GM12892 (cell line): ENCODE measurements at regions not wholly inside any gene's neighbourhood (a gene's known extent, or its start where the extent isn't known, plus 50 kb on each side); places are given as distances from the start of the nearest gene placed in this dataset.

Source experiments
- DNase-seq: peaks from one replicate; pipeline ENCODE4 v3.0.0; 2011; ENCODE audit not compliant: insufficient read length
- FAIRE-seq: peaks from 2 replicates; lab custom pipeline; 2011; peaks lifted over from hg19 to GRCh38; lab: Jason Lieb, UNC
- POLR2A ChIP-seq: IDR thresholded peaks from 2 replicates; pipeline ENCODE4 v1.6.1; 2011; ENCODE audit warnings: low read depth, low read length, control low read depth
- POLR2AphosphoS5 ChIP-seq: IDR thresholded peaks from 2 replicates; pipeline ENCODE4 v1.6.1; 2011; ENCODE audit warnings: low read depth, low read length, control low read depth
- TAF1 ChIP-seq: IDR thresholded peaks from 2 replicates; pipeline ENCODE4 v1.6.1; 2011; ENCODE audit warnings: low read depth, mild to moderate bottlenecking, control low read depth, low read length, borderline replicate concordance

DNA sequence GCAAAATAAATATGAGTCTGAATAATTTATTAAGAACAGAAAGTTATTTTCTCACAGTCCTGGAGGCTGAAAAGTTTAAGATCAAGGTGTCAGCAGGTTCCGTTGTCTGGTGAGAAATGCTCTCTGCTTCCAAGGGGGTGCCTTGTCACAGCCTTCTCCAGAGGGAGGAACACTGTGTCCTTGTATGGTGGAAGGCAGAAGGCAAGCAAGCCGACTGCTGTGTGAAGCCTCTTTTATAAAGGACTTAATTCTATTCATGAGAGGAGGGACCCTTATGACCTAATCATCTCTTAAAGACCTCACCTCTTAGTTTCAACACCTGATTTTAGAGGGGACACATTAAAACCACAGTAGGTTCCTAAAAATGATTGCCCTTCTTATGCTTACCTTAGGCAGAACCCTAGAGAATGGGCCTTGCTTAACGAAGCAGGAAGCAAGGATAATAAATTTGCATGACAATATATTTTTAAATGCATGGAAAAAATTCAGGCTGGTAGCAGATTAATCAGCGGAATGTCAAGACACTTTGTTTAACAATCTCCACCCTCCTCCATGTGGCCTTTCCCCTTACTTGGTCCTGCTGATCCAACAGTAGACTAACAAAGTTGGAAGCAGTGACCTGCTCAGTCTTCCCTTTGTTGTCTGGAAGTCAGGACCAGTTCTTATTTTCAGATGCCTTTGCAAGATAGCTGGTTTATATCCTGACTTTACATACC is 154.9 kb downstream of the DYRK2 start:
- no peak for FAIRE-seq
- no peak for TF ChIP-seq POLR2A
- TF ChIP-seq POLR2AphosphoS5: no peak
- no peak for TF ChIP-seq TAF1
- no peak for DNase-seq

DNA sequence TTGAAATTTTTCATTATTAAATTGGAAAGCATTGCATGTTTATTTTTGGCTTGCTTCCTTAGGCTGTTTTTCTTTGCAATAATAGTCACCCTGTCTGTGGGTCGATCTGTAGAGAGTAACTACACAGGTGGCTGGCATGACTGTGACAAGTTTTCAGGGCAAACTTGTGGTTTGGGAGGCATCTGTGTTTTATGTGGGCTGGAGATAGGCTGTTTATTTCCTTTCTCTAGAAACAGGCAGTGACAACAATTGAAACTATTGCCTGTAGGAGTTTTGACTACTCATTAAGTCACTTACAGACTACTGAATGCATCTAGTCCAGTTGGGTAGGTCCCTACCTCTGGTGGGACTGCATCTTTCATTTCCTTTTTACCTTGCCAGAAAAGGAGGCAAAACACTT is 155.6 kb downstream of the DYRK2 start:
- TF ChIP-seq POLR2A (no peak), POLR2AphosphoS5 (no peak), TAF1 (no peak)
- no peak for DNase-seq
- FAIRE-seq: peak; percentile 86

DNA sequence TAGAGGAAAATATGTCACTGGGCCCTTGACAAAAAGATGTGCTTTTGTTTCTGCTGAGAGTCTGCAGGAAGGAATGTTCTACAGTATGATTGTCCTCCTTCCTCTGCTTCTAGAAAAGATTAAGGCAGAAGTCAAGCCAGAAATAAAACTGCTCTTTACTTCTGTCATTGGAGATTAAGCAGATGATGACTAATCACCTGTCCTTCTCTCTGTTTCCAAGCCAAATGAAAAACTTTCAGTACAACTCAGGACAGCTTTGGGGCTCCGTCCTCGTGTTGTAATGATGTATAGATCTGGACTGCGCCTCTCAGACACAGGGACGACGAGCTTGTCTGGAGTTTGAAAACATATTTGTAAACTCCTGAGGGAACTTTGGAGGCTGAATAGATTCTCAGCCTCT is 159.3 kb downstream of the DYRK2 start:
- DNase-seq: no peak
- FAIRE-seq: no peak
- no peak for TF ChIP-seq POLR2A
- TF ChIP-seq POLR2AphosphoS5: no peak
- no peak for TF ChIP-seq TAF1

DNA sequence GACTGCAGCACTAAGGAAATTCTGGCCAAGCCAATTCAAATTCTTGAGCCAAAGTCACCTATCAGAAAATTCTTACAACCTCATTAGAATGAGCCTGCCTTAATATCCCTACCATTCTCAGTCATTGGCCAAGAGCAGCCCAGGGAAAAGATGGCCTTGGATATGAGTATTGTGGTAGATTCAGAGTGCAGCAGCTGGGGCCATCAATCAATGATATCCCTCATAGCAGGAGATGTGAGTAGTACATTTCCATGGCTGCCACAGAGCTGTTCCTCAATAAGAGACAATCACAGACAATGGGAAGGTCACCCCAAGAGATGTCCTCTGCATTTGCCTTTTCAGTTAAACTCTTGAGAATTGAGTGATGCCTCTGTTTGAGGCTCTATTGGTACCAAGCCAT is 161.6 kb downstream of the DYRK2 start:
- TF ChIP-seq POLR2AphosphoS5 (no peak), POLR2A (no peak), TAF1 (no peak)
- FAIRE-seq (no peak), DNase-seq (no peak)

DNA sequence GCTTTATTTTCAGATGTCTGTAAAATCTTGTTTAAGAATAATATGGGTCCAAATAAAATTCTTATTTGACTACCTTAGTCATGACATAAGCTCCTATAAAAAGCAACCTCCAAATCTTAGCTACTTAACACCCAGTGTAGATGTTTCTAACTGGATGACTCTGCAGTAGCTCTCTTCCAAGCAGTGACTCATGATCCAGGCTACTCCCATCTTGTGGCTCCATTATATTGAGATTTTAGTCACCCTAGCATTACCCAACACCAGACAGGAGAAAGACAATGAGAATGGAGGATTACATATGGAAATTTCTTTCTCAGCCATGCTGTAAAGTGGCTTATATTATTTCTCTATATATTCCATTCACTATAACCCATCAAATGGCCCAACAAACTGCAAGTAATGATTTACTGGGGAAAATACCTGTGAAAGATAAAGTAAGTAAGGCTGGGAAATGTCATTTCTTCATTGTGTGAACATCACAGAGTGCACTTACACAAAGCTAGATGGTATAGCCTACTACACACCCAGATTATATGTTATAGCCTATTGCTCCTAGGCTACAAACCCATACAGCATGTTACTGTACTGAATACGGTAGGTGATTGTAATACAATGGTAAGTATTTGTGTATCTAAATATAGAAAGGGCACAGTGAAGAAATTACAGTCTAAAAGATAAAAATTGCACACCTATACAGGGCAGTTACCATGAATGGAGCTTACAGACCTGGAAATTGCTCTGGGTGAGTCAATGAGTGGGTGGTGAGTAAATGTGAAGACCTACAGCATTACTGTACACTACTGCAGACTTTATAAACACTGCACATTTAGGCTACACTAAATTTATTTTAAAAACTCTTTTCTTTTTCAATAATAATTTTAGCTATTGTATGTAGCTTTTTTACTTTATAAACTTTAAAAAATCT is 163.2 kb downstream of the DYRK2 start:
- no peak for TF ChIP-seq POLR2A
- no peak for TF ChIP-seq TAF1
- no peak for TF ChIP-seq POLR2AphosphoS5
- FAIRE-seq: no peak
- no peak for DNase-seq

DNA sequence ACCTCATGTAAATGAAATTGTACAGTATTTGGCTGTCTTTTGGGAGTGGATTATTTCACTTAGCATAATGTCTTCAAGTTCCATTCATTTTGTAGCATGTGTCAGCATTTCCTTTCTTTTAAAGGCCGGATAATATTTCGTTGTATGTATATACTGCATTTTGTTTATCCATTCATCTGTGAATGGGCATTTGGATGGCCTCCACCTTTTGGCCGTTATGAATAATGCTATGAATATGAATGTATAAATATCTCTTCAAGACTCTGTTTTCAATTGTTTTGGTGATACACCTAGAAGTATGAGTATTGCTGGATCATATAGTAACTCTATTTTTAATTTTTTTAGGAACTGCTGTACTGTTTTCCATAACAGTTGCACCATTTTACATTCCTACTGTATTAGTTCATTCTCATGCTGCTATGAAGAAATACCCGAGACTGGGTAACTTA is 164.9 kb downstream of the DYRK2 start:
- no peak for DNase-seq
- TF ChIP-seq POLR2AphosphoS5 (no peak), POLR2A (no peak), TAF1 (no peak)
- FAIRE-seq: no peak

DNA sequence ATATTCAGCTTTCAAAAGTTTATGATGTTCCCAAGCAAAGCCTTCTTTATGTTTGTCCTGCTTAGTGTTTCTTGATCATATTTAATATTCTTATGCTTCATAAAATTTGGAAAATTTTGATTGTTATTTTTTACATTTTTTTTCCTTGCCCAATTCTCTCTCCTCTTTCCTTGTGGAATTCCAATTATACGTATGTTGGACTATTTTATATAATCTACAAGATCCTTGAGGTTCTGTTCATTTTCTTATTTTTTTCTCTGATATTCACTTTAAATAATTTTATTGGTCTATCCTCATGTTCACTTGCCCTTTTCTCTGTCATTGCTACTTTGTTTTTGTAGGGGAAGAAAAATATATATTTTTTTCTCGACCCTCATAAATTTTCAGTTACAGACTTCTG is 167.7 kb downstream of the DYRK2 start:
- TF ChIP-seq POLR2AphosphoS5: no peak
- no peak for TF ChIP-seq POLR2A
- no peak for FAIRE-seq

DNA sequence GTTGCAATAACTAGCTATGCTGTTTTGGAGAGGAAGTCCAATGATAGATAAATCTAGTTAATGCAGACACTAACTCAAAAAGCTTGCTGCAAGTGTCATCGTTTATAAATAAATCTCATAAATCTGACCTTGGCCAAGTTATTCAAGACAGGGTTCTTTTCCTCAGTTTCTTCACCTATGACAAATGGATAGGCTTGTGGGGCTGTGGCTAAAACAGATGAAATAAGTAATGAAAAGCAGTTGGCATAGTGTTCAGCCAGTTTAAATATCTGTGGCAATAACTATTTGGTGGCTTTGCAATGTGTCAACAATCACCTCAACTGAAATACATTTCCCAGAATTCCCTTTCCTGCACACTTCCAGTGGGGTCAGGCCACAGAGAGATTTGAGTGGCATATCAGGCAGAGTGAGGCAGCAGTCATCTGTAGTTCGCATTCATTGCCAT is 169.9 kb downstream of the DYRK2 start:
- DNase-seq (no peak), FAIRE-seq (no peak)
- TF ChIP-seq POLR2AphosphoS5 (no peak), POLR2A (no peak), TAF1 (no peak)

More for the DNA sequence above, 167.7 kb downstream of the DYRK2 start:
- DNase-seq: no peak

DNA sequence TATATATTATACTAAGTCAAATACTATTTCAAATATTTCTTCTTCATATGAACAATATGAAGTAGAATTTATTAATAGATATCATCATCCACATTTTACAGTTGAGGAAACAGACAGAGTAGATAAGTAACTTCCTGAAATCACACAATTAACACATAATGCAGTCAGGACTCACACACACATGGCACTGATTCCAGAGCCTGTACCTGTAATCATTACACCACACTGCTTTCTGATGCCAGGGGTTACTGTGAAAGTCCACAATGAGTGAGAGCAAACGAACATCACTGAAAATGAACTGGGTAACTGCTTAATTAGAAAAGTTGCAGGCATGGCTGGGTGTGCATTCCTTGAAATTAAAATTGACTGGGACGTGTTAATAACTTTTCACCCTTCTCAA is 169.3 kb upstream of the IFNG-AS1 start:
- TF ChIP-seq POLR2A (no peak), POLR2AphosphoS5 (no peak), TAF1 (no peak)
- no peak for FAIRE-seq
- no peak for DNase-seq

DNA sequence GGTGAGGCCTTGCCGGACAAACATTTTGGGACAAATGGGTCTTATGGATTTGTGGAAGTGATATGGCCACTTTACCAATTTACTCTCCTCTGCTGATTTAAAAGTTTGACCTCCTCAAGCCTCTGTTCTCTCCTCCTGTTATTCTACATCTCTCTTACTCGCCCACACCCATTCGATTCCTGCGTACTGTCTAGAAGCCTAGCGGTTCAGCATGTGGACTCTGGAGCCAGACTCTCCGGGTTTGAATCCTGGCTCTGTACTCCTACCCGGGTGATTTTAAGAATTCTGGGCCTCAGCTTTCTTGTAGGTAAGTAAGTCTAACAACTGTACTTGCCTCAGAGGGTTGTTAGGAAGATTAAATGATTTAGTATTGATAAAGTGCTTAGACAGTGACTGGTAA is 168.6 kb upstream of the IFNG-AS1 start:
- DNase-seq (no peak), FAIRE-seq (no peak)
- TF ChIP-seq TAF1 (no peak), POLR2A (no peak), POLR2AphosphoS5 (no peak)

DNA sequence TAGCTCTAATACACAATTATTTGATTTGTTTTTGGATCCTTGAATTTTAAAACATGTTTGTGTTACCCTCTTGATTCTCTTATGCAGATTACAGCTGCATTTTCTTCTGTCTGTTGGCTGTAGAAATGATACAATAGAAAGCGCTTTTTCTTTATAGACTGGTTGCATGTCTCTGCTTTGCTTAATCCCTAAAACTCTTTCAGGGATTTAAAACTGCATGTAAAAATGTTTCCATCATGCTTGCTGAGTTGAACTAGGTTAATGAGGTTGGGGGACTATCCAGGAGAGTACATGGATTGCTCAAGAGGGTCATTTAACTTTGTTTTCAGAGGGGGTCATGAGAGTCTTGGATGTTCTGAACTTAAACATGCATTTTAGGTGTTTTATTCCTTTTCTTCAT is 166.4 kb upstream of the IFNG-AS1 start:
- FAIRE-seq (no peak), DNase-seq (no peak)
- no peak for TF ChIP-seq POLR2AphosphoS5
- TF ChIP-seq POLR2A: no peak
- no peak for TF ChIP-seq TAF1

DNA sequence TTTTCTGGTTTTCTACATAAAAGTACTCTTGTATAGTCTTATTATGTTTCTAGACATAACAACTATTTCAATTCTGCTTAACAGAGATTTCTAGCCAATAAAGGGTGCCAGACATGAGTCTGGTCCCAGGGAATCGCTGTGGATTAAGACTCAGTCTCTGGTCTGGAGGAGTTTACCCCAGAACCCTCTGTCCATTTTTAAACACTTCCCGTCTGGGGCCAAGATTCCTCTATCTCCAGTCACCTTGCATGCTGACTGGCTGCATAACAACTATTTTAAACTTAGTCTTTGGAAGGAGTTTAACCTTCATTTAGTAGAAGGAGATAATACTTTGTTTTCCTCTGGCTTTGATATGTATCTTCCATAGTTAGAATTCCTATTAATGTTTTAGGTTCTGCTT is 163.1 kb upstream of the IFNG-AS1 start:
- no peak for DNase-seq
- no peak for FAIRE-seq

More for the DNA sequence above, 163.1 kb upstream of the IFNG-AS1 start:
- TF ChIP-seq POLR2AphosphoS5 (no peak), TAF1 (no peak), POLR2A (no peak)
